ENCODE measurements at regions not wholly inside any gene's neighbourhood (a gene's known extent, or its start where the extent isn't known, plus 50 kb on each side); places are given as distances from the start of the nearest gene placed in this dataset.

- no peak for TF ChIP-seq MYC (IDR thresholded peaks at IDR 0.05; ENCODE audit: low read depth, low read length)
- no peak for TF ChIP-seq POLR2A (IDR thresholded peaks at IDR 0.05; ENCODE audit: extremely low read depth, insufficient read length)
Measured at GRCh38 chr21:27026501-27026900, 59.6 kb upstream of the ADAMTS5 start.

Data from NB4 (cell line).